GM21717 (cell line): ENCODE measurements at regions not wholly inside any gene's neighbourhood (a gene's known extent, or its start where the extent isn't known, plus 50 kb on each side); places are given as distances from the start of the nearest gene placed in this dataset.
"Not testable (repeated sequence)": the region's sequence is repeated elsewhere in the genome, so short reads cannot be mapped to it uniquely, and the experiment has no call there.

ENCODE experiments used
- ATAC-seq: cut with Tn5 transposase; IDR thresholded peaks from one replicate; pipeline ENCODE4 v1.9.1; 2021; ENCODE audit warnings: mild to moderate bottlenecking, moderate library complexity; ENCODE audit not compliant: unreplicated experiment

- no peak for ATAC-seq
Measured at GRCh38 chr6:156602066-156602385, 175.2 kb upstream of the ARID1B start.

GRCh38 chr6:156601152-156602065 lies 175.8 kb upstream of the ARID1B start:
- no peak for ATAC-seq

GRCh38 chr6:156600678-156601077 lies 176.5 kb upstream of the ARID1B start:
- ATAC-seq = no peak

- ATAC-seq = no peak
Measured at GRCh38 chr6:156599978-156600590, 177.1 kb upstream of the ARID1B start.

GRCh38 chr6:156599366-156599765 lies 177.8 kb upstream of the ARID1B start:
- no peak for ATAC-seq

GRCh38 chr6:156598855-156599180 lies 178.4 kb upstream of the ARID1B start:
- ATAC-seq = no peak

GRCh38 chr6:156598071-156598854 lies 178.9 kb upstream of the ARID1B start:
- ATAC-seq = no peak

- no peak for ATAC-seq
Measured at GRCh38 chr6:156597095-156597494, 180.1 kb upstream of the ARID1B start.

- ATAC-seq = no peak
Measured at GRCh38 chr6:156595476-156595875, 181.7 kb upstream of the ARID1B start.

- ATAC-seq = no peak
Measured at GRCh38 chr6:156593893-156594292, 183.3 kb upstream of the ARID1B start.

- no peak for ATAC-seq
Measured at GRCh38 chr6:156593127-156593526, 184.1 kb upstream of the ARID1B start.

- no peak for ATAC-seq
Measured at GRCh38 chr6:156590482-156590881, 186.7 kb upstream of the ARID1B start.

- ATAC-seq = no peak
Measured at GRCh38 chr6:156589281-156589680, 187.9 kb upstream of the ARID1B start.

GRCh38 chr6:156587751-156588301 lies 189.4 kb upstream of the ARID1B start:
- ATAC-seq = no peak

- ATAC-seq = no peak
Measured at GRCh38 chr6:156587071-156587470, 190.1 kb upstream of the ARID1B start.

- ATAC-seq = no peak
Measured at GRCh38 chr6:156585859-156586258, 191.3 kb upstream of the ARID1B start.

GRCh38 chr6:156584121-156584520 lies 193.1 kb upstream of the ARID1B start:
- ATAC-seq = not testable (repeated sequence)

GRCh38 chr6:156583083-156583482 lies 194.1 kb upstream of the ARID1B start:
- no peak for ATAC-seq

- no peak for ATAC-seq
Measured at GRCh38 chr6:156582509-156582992, 194.6 kb upstream of the ARID1B start.

GRCh38 chr6:156579564-156579963 lies 197.6 kb upstream of the ARID1B start:
- ATAC-seq = no peak

- no peak for ATAC-seq
Measured at GRCh38 chr6:156577749-156578148, 199.4 kb upstream of the ARID1B start.
